Testis (tissue), 2 donors: ENCODE measurements at regions not wholly inside any gene's neighbourhood (a gene's known extent, or its start where the extent isn't known, plus 50 kb on each side); places are given as distances from the start of the nearest gene placed in this dataset.

ENCODE experiments used
- DNase-seq: peaks from one replicate; pipeline ENCODE4 v3.0.0-alpha.2; 2019
- H3K27ac ChIP-seq, 2 donors: fragments of 200-600 bp; sonication (generic); one replicate each; pipeline ENCODE4 v1.5.1; 2019
- H3K27me3 ChIP-seq: fragments of 200-600 bp; sonication (generic); one replicate; pipeline ENCODE4 v1.5.1; 2019
- H3K36me3 ChIP-seq: fragments of 200-600 bp; sonication (generic); one replicate; pipeline ENCODE4 v1.5.1; 2017; ENCODE audit warnings: low read depth; ENCODE audit errors: missing control alignments
- H3K4me1 ChIP-seq: fragments of 200-600 bp; sonication (generic); one replicate; pipeline ENCODE4 v1.5.1; 2019
- H3K4me3 ChIP-seq, 2 donors: fragments of 200-600 bp; sonication (generic); one replicate each; pipeline ENCODE4 v1.5.1; 2017 to 2019
- H3K9me3 ChIP-seq: fragments of 200-600 bp; sonication (generic); one replicate; pipeline ENCODE4 v1.5.1; 2017
- POLR2A ChIP-seq: fragments of 450-650 bp; IDR thresholded peaks from one replicate; pipeline ENCODE4 v1.6.1; 2017; ENCODE audit warnings: antibody characterized with exemption, mild to moderate bottlenecking, moderate library complexity
- WGBS, 2 donors: methylation state at CpG; one replicate each; pipeline ENCODE4 v1.1.5; 2018; 5-methylcytosine and 5-hydroxymethylcytosine counted together
- intact Hi-C: fragments of 100-400 bp; cut with DNase I; formaldehyde crosslinking; loops from one replicate; pipeline ENCODE4 v1.15.1; 2023; ENCODE audit warnings: low total_unique reads
- TF ChIP-seq, protein P1 (sequence below), 3 experiments: fragments of 450-650 bp in 2 of 3; fragments of 200-600 bp in 1 of 3; sonication (generic) in 1 of 3; IDR thresholded peaks; one replicate each; pipeline ENCODE4 v1.5.1; 2016 to 2019; ENCODE audit warnings: antibody characterized with exemption in 3 of 3, mild to moderate bottlenecking in 2 of 3, moderate library complexity in 1 of 3

DNA sequence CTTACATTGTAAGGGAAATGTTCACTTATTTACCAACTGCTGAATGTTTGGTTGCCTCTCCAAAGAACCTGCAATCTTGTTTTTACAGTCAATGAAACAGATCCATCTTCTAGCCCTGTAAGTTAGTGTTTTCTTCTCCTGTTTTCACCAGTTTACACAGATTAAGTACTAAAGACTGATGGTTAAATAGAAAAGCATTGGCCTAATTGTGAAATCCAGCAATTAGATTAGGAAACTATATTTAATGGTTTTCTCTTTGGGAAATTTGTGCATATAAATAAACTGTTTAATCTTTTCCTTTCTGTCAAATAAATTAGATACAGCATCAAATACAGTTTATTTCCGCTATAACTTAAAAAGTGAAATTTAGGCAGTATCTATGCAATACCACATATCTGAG lies 247.9 kb upstream of the MEF2C start:
- no peak for TF ChIP-seq POLR2A
- TF ChIP-seq, protein P1, sequence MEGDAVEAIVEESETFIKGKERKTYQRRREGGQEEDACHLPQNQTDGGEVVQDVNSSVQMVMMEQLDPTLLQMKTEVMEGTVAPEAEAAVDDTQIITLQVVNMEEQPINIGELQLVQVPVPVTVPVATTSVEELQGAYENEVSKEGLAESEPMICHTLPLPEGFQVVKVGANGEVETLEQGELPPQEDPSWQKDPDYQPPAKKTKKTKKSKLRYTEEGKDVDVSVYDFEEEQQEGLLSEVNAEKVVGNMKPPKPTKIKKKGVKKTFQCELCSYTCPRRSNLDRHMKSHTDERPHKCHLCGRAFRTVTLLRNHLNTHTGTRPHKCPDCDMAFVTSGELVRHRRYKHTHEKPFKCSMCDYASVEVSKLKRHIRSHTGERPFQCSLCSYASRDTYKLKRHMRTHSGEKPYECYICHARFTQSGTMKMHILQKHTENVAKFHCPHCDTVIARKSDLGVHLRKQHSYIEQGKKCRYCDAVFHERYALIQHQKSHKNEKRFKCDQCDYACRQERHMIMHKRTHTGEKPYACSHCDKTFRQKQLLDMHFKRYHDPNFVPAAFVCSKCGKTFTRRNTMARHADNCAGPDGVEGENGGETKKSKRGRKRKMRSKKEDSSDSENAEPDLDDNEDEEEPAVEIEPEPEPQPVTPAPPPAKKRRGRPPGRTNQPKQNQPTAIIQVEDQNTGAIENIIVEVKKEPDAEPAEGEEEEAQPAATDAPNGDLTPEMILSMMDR (IDR thresholded peaks at IDR 0.05): no peak
- WGBS, 2 donors: 96 to 100% methylated on average over 1 of the region's 1 CpG
- no peak overlapping the region for H3K4me3 ChIP-seq
- H3K9me3 ChIP-seq: no peaks in the 10 kb centered on the region
- no peaks in the 10 kb centered on the region for H3K27me3 ChIP-seq
- H3K36me3 ChIP-seq: no peaks in the 10 kb centered on the region
- no peaks in the 10 kb centered on the region for H3K4me1 ChIP-seq
- no peak for DNase-seq
- no peak overlapping the region for H3K27ac ChIP-seq
- intact Hi-C loops: no loop called here

DNA sequence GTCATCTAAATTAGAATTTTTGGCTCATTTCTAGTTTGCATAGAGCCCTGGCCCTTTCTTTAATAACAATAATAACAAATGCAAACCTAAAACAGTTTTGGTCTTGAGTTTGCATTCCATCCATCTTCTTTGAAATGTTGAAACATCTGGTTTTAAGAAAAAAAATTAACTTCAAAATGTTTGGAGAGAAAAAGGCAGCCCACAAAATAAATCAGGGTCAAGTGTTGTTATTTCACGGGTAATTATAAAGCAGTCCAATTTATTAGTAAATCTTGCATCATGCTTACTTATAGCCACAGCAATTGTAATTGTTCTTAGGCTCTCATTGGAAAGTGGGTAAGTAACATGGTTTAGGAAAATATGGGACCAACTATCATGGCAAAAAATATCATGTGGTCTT lies 247.0 kb upstream of the MEF2C start:
- Histone ChIP-seq H3K36me3 (no peaks in the 10 kb centered on the region), H3K4me3 (no peak overlapping the region), H3K27ac (no peak overlapping the region), H3K4me1 (no peaks in the 10 kb centered on the region), H3K27me3 (no peaks in the 10 kb centered on the region), H3K9me3 (no peaks in the 10 kb centered on the region)
- no peak for DNase-seq
- TF ChIP-seq POLR2A: no peak
- TF ChIP-seq, protein P1 (IDR thresholded peaks at IDR 0.05): no peak
- 70 to 72% methylated on average over 1 of the region's 1 CpG for WGBS, 2 donors
- intact Hi-C loops: no loop called here

DNA sequence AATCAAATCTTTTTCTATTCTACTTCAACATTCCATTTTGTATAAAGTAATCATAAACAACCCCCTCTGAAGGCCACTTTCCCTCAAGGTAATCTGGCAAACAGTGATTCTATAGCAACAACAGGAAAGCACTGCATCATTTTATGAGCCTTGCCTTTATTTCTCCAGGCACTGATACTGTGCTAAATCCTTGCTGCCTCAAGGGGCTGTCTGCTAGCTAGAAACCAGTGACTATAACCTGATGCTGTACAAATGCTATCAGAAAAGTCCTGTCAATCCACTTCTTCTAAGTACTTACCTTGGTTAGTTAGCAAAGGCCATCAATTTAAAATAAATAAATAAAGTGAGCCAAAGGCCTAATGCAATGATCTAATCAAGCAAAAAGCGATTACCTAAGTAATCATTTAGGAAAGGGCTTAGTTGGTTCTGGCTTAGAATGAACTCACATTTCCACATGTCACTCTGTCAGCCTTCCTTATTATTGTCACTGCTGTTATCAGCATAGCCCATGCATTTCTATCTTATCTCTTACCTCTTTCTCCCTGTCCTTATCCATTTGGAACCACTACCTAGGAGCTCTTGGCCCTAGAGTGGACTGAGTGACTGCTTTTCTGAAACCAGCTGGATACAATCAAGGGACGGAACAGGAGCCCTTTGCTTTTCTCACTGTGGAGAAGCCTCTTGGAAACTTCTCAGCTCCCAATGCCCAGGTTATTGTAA lies 246.1 kb upstream of the MEF2C start:
- no peak for TF ChIP-seq POLR2A
- TF ChIP-seq, protein P1 (IDR thresholded peaks at IDR 0.05): no peak
- DNase-seq: no peak
- intact Hi-C loops: no loop called here

DNA sequence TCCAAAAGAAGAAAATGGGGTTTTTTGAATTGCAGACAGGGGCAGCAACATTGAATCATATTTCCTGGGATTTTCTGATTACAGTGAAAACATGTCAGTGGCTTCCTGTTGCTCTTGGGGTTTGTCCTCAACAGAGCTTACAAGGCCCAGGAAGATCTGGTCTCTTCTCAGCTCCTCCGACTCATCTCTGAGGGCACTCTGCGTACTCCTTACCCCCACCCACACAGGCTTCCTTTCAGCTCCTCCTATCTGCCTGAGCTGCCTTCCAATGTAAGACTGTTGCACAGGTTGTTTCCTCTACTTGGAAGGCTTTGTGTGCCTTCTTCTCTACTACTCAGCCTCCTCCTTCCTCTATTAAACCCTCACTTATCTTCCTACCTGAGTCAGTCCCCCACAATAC lies 245.1 kb upstream of the MEF2C start:
- DNase-seq: no peak
- no peaks in the 10 kb centered on the region for H3K36me3 ChIP-seq
- no peaks in the 10 kb centered on the region for H3K27me3 ChIP-seq
- no peaks in the 10 kb centered on the region for H3K9me3 ChIP-seq
- H3K4me1 ChIP-seq: no peaks in the 10 kb centered on the region
- H3K4me3 ChIP-seq: no peak overlapping the region
- no peak for TF ChIP-seq POLR2A
- TF ChIP-seq, protein P1 (IDR thresholded peaks at IDR 0.05): no peak
- intact Hi-C loops: no loop called here
- no peak overlapping the region for H3K27ac ChIP-seq
- 63 to 79% methylated on average over 2 of the region's 2 CpGs for WGBS, 2 donors

More for the DNA sequence above, 246.1 kb upstream of the MEF2C start:
- H3K27ac ChIP-seq: no peak overlapping the region
- H3K27me3 ChIP-seq: no peaks in the 10 kb centered on the region
- H3K4me1 ChIP-seq: no peaks in the 10 kb centered on the region
- no peaks in the 10 kb centered on the region for H3K9me3 ChIP-seq
- no peaks in the 10 kb centered on the region for H3K36me3 ChIP-seq
- H3K4me3 ChIP-seq: no peak overlapping the region
- 94 to 95% methylated on average over 2 of the region's 2 CpGs for WGBS, 2 donors

DNA sequence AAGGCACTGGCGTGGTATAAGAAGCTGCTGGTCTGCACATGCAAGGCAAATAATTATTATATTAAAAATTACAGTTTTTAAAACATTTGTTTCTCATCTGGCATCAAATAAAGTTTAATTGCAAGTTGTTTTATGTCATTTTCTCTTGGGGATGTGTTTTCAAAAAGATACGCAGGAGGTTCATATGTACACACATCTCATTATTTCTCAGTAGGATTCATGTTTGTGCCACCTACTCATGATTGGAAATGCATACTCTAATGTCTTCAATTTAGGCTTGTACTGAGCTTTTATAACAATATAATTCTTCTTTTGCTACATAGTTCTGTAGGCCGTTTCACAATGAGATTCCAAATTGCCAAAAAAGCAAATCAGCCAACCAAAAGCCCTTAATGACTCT lies 244.2 kb upstream of the MEF2C start:
- no peaks in the 10 kb centered on the region for H3K9me3 ChIP-seq
- no peak for TF ChIP-seq POLR2A
- TF ChIP-seq, protein P1 (IDR thresholded peaks at IDR 0.05): no peak
- DNase-seq: no peak
- no peaks in the 10 kb centered on the region for H3K27me3 ChIP-seq
- intact Hi-C loops: no loop called here
- no peaks in the 10 kb centered on the region for H3K36me3 ChIP-seq
- H3K4me3 ChIP-seq: no peak overlapping the region
- no peak overlapping the region for H3K27ac ChIP-seq
- WGBS, 2 donors: 84 to 89% methylated on average over 3 of the region's 3 CpGs
- H3K4me1 ChIP-seq: no peaks in the 10 kb centered on the region
